ENCODE measurements at regions not wholly inside any gene's neighbourhood (a gene's known extent, or its start where the extent isn't known, plus 50 kb on each side); places are given as distances from the start of the nearest gene placed in this dataset.

GRCh38 chr20:7358670-7359069, 581.6 kb downstream of the HAO1 start:
- no peak for DNase-seq

- DNase-seq = no peak
Measured at GRCh38 chr20:7359739-7360138, 580.5 kb downstream of the HAO1 start.

GRCh38 chr20:7361321-7361720, 578.9 kb downstream of the HAO1 start:
- no peak for DNase-seq

- DNase-seq = no peak
Measured at GRCh38 chr20:7361931-7362330, 578.3 kb downstream of the HAO1 start.

GRCh38 chr20:7362601-7363000, 577.7 kb downstream of the HAO1 start:
- no peak for DNase-seq

GRCh38 chr20:7366189-7366588, 574.1 kb downstream of the HAO1 start:
- DNase-seq = no peak

GRCh38 chr20:7371518-7372163, 568.6 kb downstream of the HAO1 start:
- no peak for DNase-seq

GRCh38 chr20:7375905-7376304, 564.4 kb downstream of the HAO1 start:
- no peak for DNase-seq

GRCh38 chr20:7378864-7379605, 561.2 kb downstream of the HAO1 start:
- no peak for DNase-seq

GRCh38 chr20:7379621-7380220, 560.5 kb downstream of the HAO1 start:
- DNase-seq = no peak

GRCh38 chr20:7383216-7383615, 557.0 kb downstream of the HAO1 start:
- DNase-seq = no peak

GRCh38 chr20:7387638-7388193, 552.5 kb downstream of the HAO1 start:
- DNase-seq = no peak

- DNase-seq = no peak
Measured at GRCh38 chr20:7389216-7389615, 551.0 kb downstream of the HAO1 start.

- DNase-seq = no peak
Measured at GRCh38 chr20:7392542-7393206, 547.6 kb downstream of the HAO1 start.

GRCh38 chr20:7399114-7399513, 541.1 kb downstream of the HAO1 start:
- no peak for DNase-seq

GRCh38 chr20:7399575-7399974, 540.7 kb downstream of the HAO1 start:
- no peak for DNase-seq

GRCh38 chr20:7406671-7407070, 533.6 kb downstream of the HAO1 start:
- DNase-seq = no peak

- DNase-seq = no peak
Measured at GRCh38 chr20:7410150-7410549, 530.1 kb downstream of the HAO1 start.

GRCh38 chr20:7411075-7411474, 529.2 kb downstream of the HAO1 start:
- no peak for DNase-seq

GRCh38 chr20:7415427-7415826, 524.8 kb downstream of the HAO1 start:
- DNase-seq = no peak

- no peak for DNase-seq
Measured at GRCh38 chr20:7416382-7416781, 523.9 kb downstream of the HAO1 start.

- DNase-seq = no peak
Measured at GRCh38 chr20:7420345-7420744, 519.9 kb downstream of the HAO1 start.

- DNase-seq = no peak
Measured at GRCh38 chr20:7426890-7427496, 513.3 kb downstream of the HAO1 start.

All from right forelimb (tissue), 1 donor.